NT2/D1 (cell line): ENCODE measurements at regions not wholly inside any gene's neighbourhood (a gene's known extent, or its start where the extent isn't known, plus 50 kb on each side); places are given as distances from the start of the nearest gene placed in this dataset.

Source experiments
- DNase-seq: peaks from one replicate; pipeline ENCODE4 v3.0.0-alpha.2; 2011; ENCODE audit warnings: low read depth, low spot score
- H3K27me3 ChIP-seq: 2 replicates; pipeline ENCODE4 v1.6.0; 2011; ENCODE audit warnings: mild to moderate bottlenecking; ENCODE audit not compliant: insufficient read length, insufficient read depth
- H3K36me3 ChIP-seq: 2 replicates; pipeline ENCODE4 v1.6.1; 2011; ENCODE audit warnings: mild to moderate bottlenecking, low read length, mixed read lengths; ENCODE audit not compliant: insufficient read depth, insufficient read length
- H3K4me1 ChIP-seq: 2 replicates; pipeline ENCODE4 v1.5.1; 2011; ENCODE audit not compliant: insufficient read depth, insufficient read length
- H3K4me3 ChIP-seq: 2 replicates; pipeline ENCODE4 v1.5.1; 2011; ENCODE audit warnings: low read depth; ENCODE audit not compliant: insufficient read length
- H3K9ac ChIP-seq: 2 replicates; pipeline ENCODE4 v1.6.0; 2011; ENCODE audit warnings: low read depth; ENCODE audit not compliant: insufficient read length
- H3K9me3 ChIP-seq: 2 replicates; pipeline ENCODE4 v1.5.1; 2011; ENCODE audit warnings: mild to moderate bottlenecking, low read length; ENCODE audit not compliant: insufficient read depth
- SUZ12 ChIP-seq: IDR thresholded peaks from 2 replicates; pipeline ENCODE4 v1.6.1; 2011; ENCODE audit not compliant: insufficient read length, insufficient read depth; ENCODE audit errors: extremely low read depth
- YY1 ChIP-seq: IDR thresholded peaks from 2 replicates; pipeline ENCODE4 v1.6.1; 2011; ENCODE audit not compliant: insufficient read length, insufficient read depth
- ZNF274 ChIP-seq: IDR thresholded peaks from 2 replicates; pipeline ENCODE4 v1.6.1; 2011; ENCODE audit warnings: mild to moderate bottlenecking, low read depth, low read length

- TF ChIP-seq YY1 (no peak), SUZ12 (no peak), ZNF274 (no peak)
- Histone ChIP-seq H3K27me3 (no peaks in the 10 kb centered on the region), H3K9me3 (no peaks in the 10 kb centered on the region), H3K4me3 (no peak overlapping the region), H3K36me3 (no peaks in the 10 kb centered on the region), H3K9ac (no peak overlapping the region), H3K4me1 (no peaks in the 10 kb centered on the region)
- DNase-seq = no peak
Measured at GRCh38 chr5:110343616-110344015, 382.9 kb downstream of the TMEM232 start.

DNA sequence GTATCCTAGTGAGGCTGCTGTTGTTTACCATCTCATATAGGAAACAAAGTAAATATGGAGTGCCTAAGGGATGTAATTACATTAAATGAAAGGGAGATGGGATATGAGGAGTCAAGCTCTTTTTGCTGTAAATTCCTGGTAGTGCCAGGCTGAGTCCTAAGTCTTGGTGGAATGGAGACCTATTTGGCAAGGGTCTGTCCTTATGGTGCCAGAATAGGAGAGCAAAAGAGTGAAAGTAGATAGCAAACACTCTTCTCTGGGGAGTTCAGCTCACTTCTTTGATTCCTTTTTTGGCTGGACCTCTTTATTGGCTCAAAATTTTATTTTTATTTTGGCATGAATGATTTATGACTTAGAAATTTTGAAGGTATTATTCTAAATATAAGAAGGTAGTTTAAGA lies 380.8 kb downstream of the TMEM232 start:
- no peaks in the 10 kb centered on the region for H3K4me1 ChIP-seq
- TF ChIP-seq YY1 (no peak), ZNF274 (no peak), SUZ12 (no peak)
- H3K9me3 ChIP-seq = no peaks in the 10 kb centered on the region
- H3K4me3 ChIP-seq = no peak overlapping the region
- no peaks in the 10 kb centered on the region for H3K27me3 ChIP-seq
- H3K36me3 ChIP-seq = no peaks in the 10 kb centered on the region
- DNase-seq = no peak
- H3K9ac ChIP-seq = no peak overlapping the region

GRCh38 chr5:110346893-110347358 lies 379.5 kb downstream of the TMEM232 start:
- Histone ChIP-seq H3K36me3 (no peaks in the 10 kb centered on the region), H3K4me3 (no peak overlapping the region), H3K9ac (no peak overlapping the region), H3K27me3 (no peaks in the 10 kb centered on the region), H3K9me3 (no peaks in the 10 kb centered on the region), H3K4me1 (no peaks in the 10 kb centered on the region)
- DNase-seq = no peak
- TF ChIP-seq ZNF274 = no peak

GRCh38 chr5:110347781-110348180 lies 378.7 kb downstream of the TMEM232 start:
- Histone ChIP-seq H3K27me3 (no peaks in the 10 kb centered on the region), H3K4me3 (no peak overlapping the region), H3K9ac (no peak overlapping the region), H3K4me1 (no peaks in the 10 kb centered on the region), H3K9me3 (no peaks in the 10 kb centered on the region), H3K36me3 (no peaks in the 10 kb centered on the region)
- DNase-seq = no peak
- TF ChIP-seq ZNF274 (no peak), YY1 (no peak), SUZ12 (no peak)

DNA sequence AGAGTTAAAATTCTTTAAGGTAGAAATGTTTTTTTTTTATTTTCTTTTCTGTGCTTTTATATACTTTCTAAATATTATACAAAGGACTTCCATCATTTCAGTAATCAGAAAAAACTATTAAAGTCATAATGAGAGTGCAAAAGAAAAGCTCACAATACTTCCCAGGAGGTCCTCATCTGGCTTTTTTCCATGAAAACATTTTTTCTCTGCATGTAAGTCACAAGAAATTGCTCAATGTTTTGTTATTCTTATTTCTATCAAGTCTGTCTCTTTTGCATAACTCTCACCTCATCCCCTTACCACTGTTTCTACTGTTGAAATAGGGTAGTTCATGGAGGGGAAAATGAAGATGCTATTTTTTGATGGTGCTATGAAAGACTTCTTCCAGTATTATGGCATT lies 375.0 kb downstream of the TMEM232 start:
- Histone ChIP-seq H3K9me3 (no peaks in the 10 kb centered on the region), H3K9ac (no peak overlapping the region), H3K27me3 (no peaks in the 10 kb centered on the region), H3K4me1 (no peaks in the 10 kb centered on the region), H3K36me3 (no peaks in the 10 kb centered on the region), H3K4me3 (no peak overlapping the region)
- no peak for TF ChIP-seq YY1
- TF ChIP-seq ZNF274 = no peak
- TF ChIP-seq SUZ12 = no peak
- no peak for DNase-seq

GRCh38 chr5:110354311-110354710 lies 372.2 kb downstream of the TMEM232 start:
- no peaks in the 10 kb centered on the region for H3K9me3 ChIP-seq
- DNase-seq = no peak
- H3K4me1 ChIP-seq = no peaks in the 10 kb centered on the region
- H3K27me3 ChIP-seq = no peaks in the 10 kb centered on the region
- no peak overlapping the region for H3K9ac ChIP-seq
- no peaks in the 10 kb centered on the region for H3K36me3 ChIP-seq
- TF ChIP-seq YY1 (no peak), SUZ12 (no peak), ZNF274 (no peak)
- no peak overlapping the region for H3K4me3 ChIP-seq

DNA sequence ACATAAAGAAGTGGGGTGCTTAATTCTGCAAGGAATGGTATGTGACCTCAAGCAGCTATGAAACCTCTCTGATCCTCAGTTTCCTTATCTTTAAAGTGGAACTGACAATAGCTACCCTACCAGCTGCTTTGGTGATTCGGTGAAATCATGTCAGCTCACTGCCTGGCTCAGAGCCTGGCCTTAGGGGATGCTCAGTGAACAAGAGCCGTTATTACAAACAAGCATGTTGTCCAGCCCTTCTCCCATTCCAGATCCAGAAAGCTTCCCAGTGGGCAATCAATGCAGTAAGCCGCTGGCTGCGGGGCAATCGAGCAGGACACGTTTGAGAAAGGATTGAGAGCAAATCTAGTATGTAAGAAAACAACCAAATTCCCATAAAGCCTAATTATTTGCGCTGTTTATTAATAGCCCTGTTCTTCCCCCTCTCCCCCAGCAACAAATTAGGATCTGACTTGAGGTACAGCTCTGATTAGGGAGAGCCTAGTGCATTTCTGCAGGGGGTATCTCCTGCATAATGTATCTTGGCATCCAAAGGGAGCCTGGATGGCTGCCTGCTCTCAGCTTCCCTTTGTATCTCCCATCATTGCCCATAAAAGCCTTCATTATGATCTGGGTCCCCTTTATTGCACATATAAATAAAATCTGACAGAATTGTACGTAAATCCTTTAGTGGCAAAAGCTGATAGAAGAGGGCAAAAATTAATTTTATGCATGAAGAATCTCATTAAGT lies 371.4 kb downstream of the TMEM232 start:
- Histone ChIP-seq H3K27me3 (no peaks in the 10 kb centered on the region), H3K9me3 (no peaks in the 10 kb centered on the region), H3K4me1 (no peaks in the 10 kb centered on the region), H3K4me3 (no peak overlapping the region), H3K9ac (no peak overlapping the region), H3K36me3 (no peaks in the 10 kb centered on the region)
- DNase-seq = no peak
- no peak for TF ChIP-seq SUZ12
- no peak for TF ChIP-seq ZNF274
- TF ChIP-seq YY1 = no peak

DNA sequence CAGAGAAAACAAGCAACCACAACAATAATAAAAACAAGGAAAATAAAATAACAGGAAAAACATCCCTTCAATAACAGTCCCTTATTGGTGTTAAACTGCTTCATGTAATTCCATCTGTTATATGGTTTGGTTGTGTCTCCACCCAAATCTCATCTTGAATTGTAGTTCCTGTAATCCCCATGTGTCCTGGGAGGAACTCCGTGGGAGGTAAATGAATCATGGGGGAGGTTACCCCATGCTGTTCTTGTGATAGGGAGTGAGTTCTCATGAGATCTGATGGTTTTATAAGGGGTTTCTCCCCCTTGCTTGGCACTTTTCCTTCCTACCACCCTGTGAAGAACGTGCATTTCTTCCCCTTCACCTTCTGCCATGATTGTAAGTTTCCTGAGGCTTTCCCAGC lies 369.8 kb downstream of the TMEM232 start:
- no peak for TF ChIP-seq YY1
- no peak for TF ChIP-seq ZNF274
- no peak for TF ChIP-seq SUZ12
- Histone ChIP-seq H3K4me3 (no peak overlapping the region), H3K9ac (no peak overlapping the region), H3K4me1 (no peaks in the 10 kb centered on the region), H3K27me3 (no peaks in the 10 kb centered on the region), H3K36me3 (no peaks in the 10 kb centered on the region), H3K9me3 (no peaks in the 10 kb centered on the region)
- no peak for DNase-seq
